PC-3 (cell line): ENCODE measurements at regions not wholly inside any gene's neighbourhood (a gene's known extent, or its start where the extent isn't known, plus 50 kb on each side); places are given as distances from the start of the nearest gene placed in this dataset.

ENCODE experiments used
- ATAC-seq: fragments of 200-7000 bp; cut with Tn5 transposase; 2 replicates; pipeline ENCODE4 v1.9.1; 2020; ENCODE audit warnings: mild to moderate bottlenecking, moderate library complexity
- BruUV-seq: library from RNA; stranded (reverse); fragments of 400-500 nt; replicated peaks from 2 replicates; lab custom pipeline; 2021; lab: Mats Ljungman, UMichigan
- CTCF ChIA-PET: fragments of 300-600 bp; sonication (Branson Sonifier 250); formaldehyde crosslinking; loops from one replicate; lab custom pipeline; 2022; ENCODE audit warnings: antibody characterized with exemption; lab: Charles Lee
- POLR2A ChIA-PET: fragments of 300-600 bp; sonication (Branson Sonifier 250); formaldehyde crosslinking; loops from one replicate; lab custom pipeline; 2022; ENCODE audit warnings: antibody characterized with exemption; ENCODE audit not compliant: unreplicated experiment; lab: Charles Lee
- DNase-seq: peaks from one replicate; pipeline ENCODE4 v3.0.0-alpha.2; 2015
- H2AFZ ChIP-seq: fragments of 300-600 bp; sonication (generic); 2 replicates; pipeline ENCODE4 v1.6.0; 2016; ENCODE audit warnings: antibody characterized with exemption, low read length
- H3F3A ChIP-seq: fragments of 300-600 bp; sonication (generic); one replicate; pipeline ENCODE4 v1.6.0; 2017; ENCODE audit warnings: antibody characterized with exemption, low read length, control low read depth, mild to moderate bottlenecking; ENCODE audit not compliant: unreplicated experiment
- H3K27ac ChIP-seq: fragments of 300-600 bp; sonication (generic); 2 replicates; pipeline ENCODE4 v1.5.1; 2016; ENCODE audit warnings: mild to moderate bottlenecking, low read length
- H3K27me3 ChIP-seq: fragments of 300-600 bp; sonication (generic); 2 replicates; pipeline ENCODE4 v1.6.1; 2016; ENCODE audit warnings: low read length, mixed read lengths
- H3K36me3 ChIP-seq: fragments of 300-600 bp; sonication (generic); 2 replicates; pipeline ENCODE4 v1.6.1; 2016; ENCODE audit warnings: low read depth, mixed run types, low read length, mixed read lengths
- H3K4me1 ChIP-seq: fragments of 300-600 bp; sonication (generic); 2 replicates; pipeline ENCODE4 v1.5.1; 2016; ENCODE audit warnings: low read length; ENCODE audit not compliant: insufficient read depth
- H3K4me2 ChIP-seq: fragments of 300-600 bp; sonication (generic); 2 replicates; pipeline ENCODE4 v1.6.0; 2016; ENCODE audit warnings: low read length
- H3K4me3 ChIP-seq: fragments of 300-600 bp; sonication (generic); 2 replicates; pipeline ENCODE4 v1.5.1; 2016; ENCODE audit warnings: mild to moderate bottlenecking, low read length, mixed read lengths
- H3K79me2 ChIP-seq: fragments of 300-600 bp; sonication (generic); 2 replicates; pipeline ENCODE4 v1.6.1; 2017; ENCODE audit warnings: low read length, mixed read lengths
- H3K9ac ChIP-seq: fragments of 300-600 bp; sonication (generic); 2 replicates; pipeline ENCODE4 v1.6.0; 2016; ENCODE audit warnings: mild to moderate bottlenecking, low read length
- H3K9me2 ChIP-seq: fragments of 300-600 bp; sonication (generic); replicated peaks from 2 replicates; pipeline ENCODE4 v1.6.1; 2016; ENCODE audit warnings: mixed run types, low read length, mixed read lengths
- H3K9me3 ChIP-seq: fragments of 300-600 bp; sonication (generic); 2 replicates; pipeline ENCODE4 v1.6.1; 2016; ENCODE audit warnings: low read length, mixed read lengths
- H4K20me1 ChIP-seq: fragments of 300-600 bp; sonication (generic); 2 replicates; pipeline ENCODE4 v1.6.1; 2016; ENCODE audit warnings: low read length, mixed read lengths
- EZH2 ChIP-seq: fragments of 300-600 bp; sonication (generic); IDR thresholded peaks from one replicate; pipeline ENCODE4 v1.6.1; 2017; ENCODE audit warnings: antibody characterized with exemption, mild to moderate bottlenecking, low read length; ENCODE audit not compliant: unreplicated experiment
- EZH2phosphoT487 ChIP-seq: fragments of 300-600 bp; sonication (generic); IDR thresholded peaks from 2 replicates; pipeline ENCODE4 v1.6.1; 2018; ENCODE audit warnings: mild to moderate bottlenecking, antibody characterized with exemption, low read length, borderline replicate concordance
- intact Hi-C: fragments of 100-400 bp; cut with micrococcal nuclease; formaldehyde crosslinking; loops from 2 replicates; pipeline ENCODE4 v1.9.0; 2023
- TF ChIP-seq, protein P1 (sequence below): fragments of 300-600 bp; sonication (generic); conservative IDR thresholded peaks from 2 replicates; pipeline ENCODE4 v1.5.1; 2017; ENCODE audit warnings: antibody characterized with exemption, low read depth, mild to moderate bottlenecking, low read length

DNA sequence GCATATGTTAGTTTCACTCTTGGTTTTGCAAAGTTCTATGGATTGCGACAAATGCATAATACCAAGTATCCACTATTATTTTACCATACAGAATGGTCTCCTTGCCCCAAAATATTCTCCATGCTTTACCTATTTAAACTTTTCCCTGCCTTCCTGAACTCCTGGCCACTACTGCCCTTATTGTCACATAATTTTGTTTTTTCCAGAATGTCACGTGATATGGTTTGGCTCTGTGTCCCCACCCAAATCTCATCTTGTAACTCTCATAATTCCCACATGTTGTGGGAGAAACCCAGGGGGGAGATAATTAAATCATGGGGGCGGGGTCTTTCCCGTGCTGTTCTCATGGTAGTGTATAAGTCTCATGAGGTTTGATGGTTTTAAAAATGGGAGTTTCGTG, 760.0 kb downstream of the METTL4 start:
- no peak overlapping the region for H3K4me3 ChIP-seq
- H3K9me3 ChIP-seq = 0 out of 2 replicates have a peak, but pooled peaks cover 6% of the 10 kb centered on the region
- no peaks in the 10 kb centered on the region for H3K79me2 ChIP-seq
- TF ChIP-seq EZH2 = no peak
- H3K4me2 ChIP-seq = no peak overlapping the region
- H3K4me1 ChIP-seq = no peaks in the 10 kb centered on the region
- no peaks in the 10 kb centered on the region for H3K27me3 ChIP-seq
- no peak for DNase-seq
- no peaks in the 10 kb centered on the region for H3K9me2 ChIP-seq
- no peak overlapping the region for H3K27ac ChIP-seq
- H2AFZ ChIP-seq = no peak overlapping the region
- H3F3A ChIP-seq = no peaks in the 10 kb centered on the region
- intact Hi-C loops = no loop called here
- CTCF ChIA-PET = no interaction called here
- H3K9ac ChIP-seq = no peak overlapping the region
- no peak for ATAC-seq
- BruUV-seq = no TSS peak
- H4K20me1 ChIP-seq = no peaks in the 10 kb centered on the region
- POLR2A ChIA-PET = no interaction called here
- no peaks in the 10 kb centered on the region for H3K36me3 ChIP-seq

- Histone ChIP-seq H3K9me2 (no peaks in the 10 kb centered on the region), H3K27me3 (peaks cover 31% of the 10 kb centered on the region), H3K27ac (no peak overlapping the region), H3K9me3 (no peaks in the 10 kb centered on the region), H3K79me2 (no peaks in the 10 kb centered on the region), H3K9ac (no peak overlapping the region), H3K4me2 (no peak overlapping the region), H3F3A (no peaks in the 10 kb centered on the region), H2AFZ (no peak overlapping the region), H3K4me1 (no peaks in the 10 kb centered on the region), H3K4me3 (no peak overlapping the region), H4K20me1 (no peaks in the 10 kb centered on the region), H3K36me3 (no peaks in the 10 kb centered on the region)
- BruUV-seq = no TSS peak
- TF ChIP-seq, protein P1, sequence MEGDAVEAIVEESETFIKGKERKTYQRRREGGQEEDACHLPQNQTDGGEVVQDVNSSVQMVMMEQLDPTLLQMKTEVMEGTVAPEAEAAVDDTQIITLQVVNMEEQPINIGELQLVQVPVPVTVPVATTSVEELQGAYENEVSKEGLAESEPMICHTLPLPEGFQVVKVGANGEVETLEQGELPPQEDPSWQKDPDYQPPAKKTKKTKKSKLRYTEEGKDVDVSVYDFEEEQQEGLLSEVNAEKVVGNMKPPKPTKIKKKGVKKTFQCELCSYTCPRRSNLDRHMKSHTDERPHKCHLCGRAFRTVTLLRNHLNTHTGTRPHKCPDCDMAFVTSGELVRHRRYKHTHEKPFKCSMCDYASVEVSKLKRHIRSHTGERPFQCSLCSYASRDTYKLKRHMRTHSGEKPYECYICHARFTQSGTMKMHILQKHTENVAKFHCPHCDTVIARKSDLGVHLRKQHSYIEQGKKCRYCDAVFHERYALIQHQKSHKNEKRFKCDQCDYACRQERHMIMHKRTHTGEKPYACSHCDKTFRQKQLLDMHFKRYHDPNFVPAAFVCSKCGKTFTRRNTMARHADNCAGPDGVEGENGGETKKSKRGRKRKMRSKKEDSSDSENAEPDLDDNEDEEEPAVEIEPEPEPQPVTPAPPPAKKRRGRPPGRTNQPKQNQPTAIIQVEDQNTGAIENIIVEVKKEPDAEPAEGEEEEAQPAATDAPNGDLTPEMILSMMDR = no peak
- no peak for TF ChIP-seq EZH2
- TF ChIP-seq EZH2phosphoT487 = no peak
- no peak for DNase-seq
- no peak for ATAC-seq
- POLR2A ChIA-PET = no interaction called here
- CTCF ChIA-PET = no interaction called here
- intact Hi-C loops = no loop called here
Measured at GRCh38 chr18:1825296-1825695, 746.0 kb downstream of the METTL4 start.

DNA sequence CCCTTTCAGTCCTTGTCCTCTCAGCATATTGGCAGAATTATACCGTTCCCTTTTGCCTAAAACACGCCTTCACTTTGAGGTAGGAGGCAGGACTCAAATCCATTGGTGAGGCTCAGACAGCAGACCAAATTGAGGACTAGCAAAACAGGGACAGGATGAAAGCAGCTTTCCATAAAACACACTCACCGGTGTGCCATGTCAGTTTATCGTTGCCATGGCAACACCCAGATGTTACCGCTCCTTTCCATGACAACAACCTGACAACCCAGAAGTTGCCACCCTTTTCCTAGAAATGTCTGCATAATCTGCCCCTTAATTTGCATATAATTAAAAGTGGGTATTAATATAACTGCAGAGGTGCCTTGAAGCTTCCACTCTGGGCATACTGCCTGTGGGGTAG, 730.4 kb downstream of the METTL4 start:
- CTCF ChIA-PET = no interaction called here
- POLR2A ChIA-PET = interaction anchor here (0.6 kb wide), 1 partner anchor 482 kb away, joined by 14 read pairs; no protein-coding TSS in a partner anchor
- Histone ChIP-seq H3K4me1 (no peaks in the 10 kb centered on the region), H3K9me2 (no peaks in the 10 kb centered on the region), H4K20me1 (no peaks in the 10 kb centered on the region), H3K79me2 (no peaks in the 10 kb centered on the region), H3K4me3 (no peak overlapping the region), H3K9me3 (no peaks in the 10 kb centered on the region), H3K36me3 (no peaks in the 10 kb centered on the region), H3K4me2 (no peak overlapping the region), H3K27ac (no peak overlapping the region), H3K27me3 (peaks cover 34% of the 10 kb centered on the region), H3F3A (no peaks in the 10 kb centered on the region), H2AFZ (no peak overlapping the region), H3K9ac (no peak overlapping the region)
- ATAC-seq (no peak), DNase-seq (no peak)
- intact Hi-C loops = no loop called here
- no TSS peak for BruUV-seq
- TF ChIP-seq EZH2 (no peak), EZH2phosphoT487 (no peak)
- TF ChIP-seq, protein P1 = no peak
